DND-41 (cell line): ENCODE measurements at regions not wholly inside any gene's neighbourhood (a gene's known extent, or its start where the extent isn't known, plus 50 kb on each side); places are given as distances from the start of the nearest gene placed in this dataset.
A peak's percentile ranks its signal among the peaks of the same experiment; 100 is the strongest.
"Not testable (repeated sequence)": the region's sequence is repeated elsewhere in the genome, so short reads cannot be mapped to it uniquely, and the experiment has no call there.

Experiments
- ATAC-seq: fragments of 200-7000 bp; cut with Tn5 transposase; 3 replicates; pipeline ENCODE4 v1.9.1; 2021; ENCODE audit warnings: low read depth; ENCODE audit not compliant: insufficient read depth
- DNase-seq: peaks from one replicate; pipeline ENCODE4 v3.0.0-alpha.2; 2020
- H2AFZ ChIP-seq: 2 replicates; pipeline ENCODE4 v1.6.0; 2012; ENCODE audit warnings: low read depth, low read length
- H3K27ac ChIP-seq: 2 replicates; pipeline ENCODE4 v1.5.1; 2012; ENCODE audit warnings: low read length, inconsistent platforms
- H3K27me3 ChIP-seq: fragments of 200-600 bp; sonication (generic); 2 replicates; pipeline ENCODE4 v1.6.0; 2012; ENCODE audit warnings: low read length, mild to moderate bottlenecking, inconsistent platforms; ENCODE audit not compliant: insufficient read depth, poor library complexity
- H3K36me3 ChIP-seq: 2 replicates; pipeline ENCODE4 v1.5.1; 2012; ENCODE audit warnings: low read length, inconsistent platforms; ENCODE audit not compliant: insufficient read depth
- H3K4me1 ChIP-seq: 2 replicates; pipeline ENCODE4 v1.5.1; 2012; ENCODE audit warnings: mild to moderate bottlenecking, low read length; ENCODE audit not compliant: insufficient read depth
- H3K4me2 ChIP-seq: 2 replicates; pipeline ENCODE4 v1.6.0; 2012; ENCODE audit warnings: mild to moderate bottlenecking, moderate library complexity, low read length, inconsistent platforms; ENCODE audit not compliant: insufficient read depth
- H3K4me3 ChIP-seq, 2 experiments: fragments of 200-600 bp in 1 of 2; shearing (Covaris generic) in 1 of 2; 2 replicates each; pipeline ENCODE4 v1.5.1; 2012 to 2016; ENCODE audit warnings: inconsistent platforms in 2 of 2, low read length in 2 of 2, mild to moderate bottlenecking in 2 of 2, low read depth in 1 of 2, moderate library complexity in 1 of 2
- H3K79me2 ChIP-seq: 2 replicates; pipeline ENCODE4 v1.6.0; 2012; ENCODE audit warnings: low read length, inconsistent platforms; ENCODE audit not compliant: insufficient read depth
- H3K9ac ChIP-seq: 2 replicates; pipeline ENCODE4 v1.6.0; 2012; ENCODE audit warnings: low read depth, mild to moderate bottlenecking, inconsistent platforms, low read length, moderate library complexity
- H3K9me3 ChIP-seq: 2 replicates; pipeline ENCODE4 v1.5.1; 2012; ENCODE audit warnings: low read length, moderate library complexity, mild to moderate bottlenecking, inconsistent platforms; ENCODE audit not compliant: insufficient read depth, severe bottlenecking
- H4K20me1 ChIP-seq: 2 replicates; pipeline ENCODE4 v1.6.0; 2012; ENCODE audit warnings: low read length; ENCODE audit not compliant: insufficient read depth
- EZH2 ChIP-seq: IDR thresholded peaks from 3 replicates; pipeline ENCODE4 v1.6.1; 2012; ENCODE audit warnings: borderline replicate concordance, low read depth, mild to moderate bottlenecking, moderate library complexity, low read length, inconsistent platforms; ENCODE audit not compliant: severe bottlenecking
- TF ChIP-seq, protein P1 (sequence below): IDR thresholded peaks from 2 replicates; pipeline ENCODE4 v1.5.1; 2012; ENCODE audit warnings: borderline replicate concordance, low read length, moderate library complexity, mild to moderate bottlenecking; ENCODE audit not compliant: poor library complexity, severe bottlenecking; ENCODE audit errors: extremely low read depth

DNA sequence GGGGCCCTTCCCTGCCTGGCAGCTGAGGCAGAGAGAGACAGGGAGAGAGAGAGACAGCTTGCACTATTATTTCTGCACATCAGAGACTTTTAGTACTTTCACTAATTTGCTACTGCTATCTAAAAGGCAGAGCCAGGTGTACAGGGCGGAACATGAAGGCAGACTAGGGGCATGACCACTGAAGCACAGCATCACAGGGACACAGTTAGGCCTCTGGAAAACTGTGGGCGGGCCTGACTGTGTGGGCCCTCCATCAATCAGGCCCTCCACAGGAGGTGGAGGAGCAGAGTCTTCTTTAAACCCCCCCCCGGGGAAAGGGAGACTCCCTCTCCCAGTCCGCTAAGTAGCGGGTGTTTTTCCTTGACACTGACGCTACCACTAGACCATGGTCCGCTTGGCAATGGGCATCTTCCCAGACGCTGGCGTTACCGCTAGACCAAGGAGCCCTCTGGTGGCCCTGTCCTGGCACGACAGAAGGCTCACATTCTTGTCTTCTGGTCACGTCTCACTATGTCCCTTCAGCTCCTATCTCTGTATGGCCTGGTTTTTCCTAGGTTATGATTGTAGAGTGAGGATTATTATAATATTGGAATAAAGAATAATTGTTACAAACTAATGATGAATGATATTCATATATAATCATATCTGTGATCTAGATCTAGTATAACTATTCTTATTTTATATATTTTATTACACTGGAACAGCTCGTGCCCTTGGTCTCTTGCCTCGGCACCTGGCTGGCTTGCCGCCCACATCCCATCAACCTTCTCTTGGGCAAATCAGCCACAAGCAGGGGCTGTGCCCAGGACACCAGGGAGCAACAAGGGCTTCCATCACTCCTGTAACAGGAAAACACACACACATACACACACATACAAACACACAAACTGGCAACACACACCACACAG, 60.7 kb upstream of the PPP2R2D start:
- not testable (repeated sequence) for H3K4me2 ChIP-seq, H3K4me3 ChIP-seq, H3K4me1 ChIP-seq, H3K9me3 ChIP-seq, H3K79me2 ChIP-seq, H3K27me3 ChIP-seq, H3K9ac ChIP-seq, H4K20me1 ChIP-seq, H3K36me3 ChIP-seq, ATAC-seq, DNase-seq, H2AFZ ChIP-seq, H3K27ac ChIP-seq
- TF ChIP-seq, protein P1, sequence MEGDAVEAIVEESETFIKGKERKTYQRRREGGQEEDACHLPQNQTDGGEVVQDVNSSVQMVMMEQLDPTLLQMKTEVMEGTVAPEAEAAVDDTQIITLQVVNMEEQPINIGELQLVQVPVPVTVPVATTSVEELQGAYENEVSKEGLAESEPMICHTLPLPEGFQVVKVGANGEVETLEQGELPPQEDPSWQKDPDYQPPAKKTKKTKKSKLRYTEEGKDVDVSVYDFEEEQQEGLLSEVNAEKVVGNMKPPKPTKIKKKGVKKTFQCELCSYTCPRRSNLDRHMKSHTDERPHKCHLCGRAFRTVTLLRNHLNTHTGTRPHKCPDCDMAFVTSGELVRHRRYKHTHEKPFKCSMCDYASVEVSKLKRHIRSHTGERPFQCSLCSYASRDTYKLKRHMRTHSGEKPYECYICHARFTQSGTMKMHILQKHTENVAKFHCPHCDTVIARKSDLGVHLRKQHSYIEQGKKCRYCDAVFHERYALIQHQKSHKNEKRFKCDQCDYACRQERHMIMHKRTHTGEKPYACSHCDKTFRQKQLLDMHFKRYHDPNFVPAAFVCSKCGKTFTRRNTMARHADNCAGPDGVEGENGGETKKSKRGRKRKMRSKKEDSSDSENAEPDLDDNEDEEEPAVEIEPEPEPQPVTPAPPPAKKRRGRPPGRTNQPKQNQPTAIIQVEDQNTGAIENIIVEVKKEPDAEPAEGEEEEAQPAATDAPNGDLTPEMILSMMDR, result peak; percentile 38

DNA sequence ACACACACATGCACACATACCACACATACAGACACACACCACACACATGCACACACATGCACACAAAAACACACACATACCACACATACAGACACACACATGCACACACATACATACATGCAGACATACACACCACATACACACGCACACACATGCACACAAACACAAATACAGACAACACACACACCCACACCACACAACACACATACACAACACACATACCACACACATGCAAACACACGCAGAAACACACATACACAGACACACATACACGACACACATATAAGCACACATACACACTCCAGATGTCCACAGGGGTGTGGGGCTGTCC, 60.1 kb upstream of the PPP2R2D start:
- H3K4me1 ChIP-seq, result no peaks in the 10 kb centered on the region
- DNase-seq, result no peak
- no peaks in the 10 kb centered on the region for H3K9me3 ChIP-seq
- no peaks in the 10 kb centered on the region for H3K79me2 ChIP-seq
- H3K4me2 ChIP-seq, result no peak overlapping the region
- no peak overlapping the region for H3K9ac ChIP-seq
- ATAC-seq, result no peak
- H3K36me3 ChIP-seq, result no peaks in the 10 kb centered on the region
- TF ChIP-seq EZH2, result no peak
- TF ChIP-seq, protein P1, result no peak
- no peaks in the 10 kb centered on the region for H3K27me3 ChIP-seq
- no peaks in the 10 kb centered on the region for H4K20me1 ChIP-seq
- H3K27ac ChIP-seq, result no peak overlapping the region
- no peak overlapping the region for H3K4me3 ChIP-seq
- H2AFZ ChIP-seq, result no peak overlapping the region

DNA sequence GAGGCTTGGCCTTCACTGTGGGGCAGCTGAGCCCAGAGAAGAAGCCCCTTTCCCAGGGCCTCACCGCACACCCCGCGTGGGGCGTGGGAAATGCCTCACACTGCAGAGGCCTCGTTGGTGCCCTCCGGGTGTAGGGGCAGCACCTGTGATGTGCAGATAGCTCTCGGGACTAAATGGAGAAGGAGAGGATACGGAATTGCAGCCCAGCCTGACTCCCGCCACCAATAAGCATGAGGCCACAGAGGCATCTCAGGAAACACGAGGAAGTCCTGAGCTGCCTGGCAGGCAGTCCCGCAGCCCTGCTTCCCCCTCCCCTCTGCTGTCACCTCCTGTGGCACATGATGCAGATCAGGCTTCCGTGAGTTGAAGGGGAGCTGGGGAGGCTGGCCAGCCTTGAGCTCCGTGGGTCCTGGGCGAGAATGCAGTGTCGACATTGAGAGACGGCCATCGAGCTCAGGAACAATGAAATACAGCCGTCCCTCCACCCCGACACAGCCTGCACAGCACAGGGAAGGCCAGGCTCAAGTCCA, 59.6 kb upstream of the PPP2R2D start:
- Histone ChIP-seq H3K27me3 (no peaks in the 10 kb centered on the region), H3K4me1 (no peaks in the 10 kb centered on the region), H4K20me1 (no peaks in the 10 kb centered on the region), H3K79me2 (no peaks in the 10 kb centered on the region), H3K4me3 (no peak overlapping the region), H2AFZ (no peak overlapping the region), H3K36me3 (no peaks in the 10 kb centered on the region), H3K9ac (no peak overlapping the region), H3K27ac (no peak overlapping the region), H3K9me3 (no peaks in the 10 kb centered on the region), H3K4me2 (no peak overlapping the region)
- no peak for DNase-seq
- ATAC-seq, result no peak
- TF ChIP-seq EZH2, result no peak
- TF ChIP-seq, protein P1, result no peak
